Naive thymus-derived CD4-positive, alpha-beta T cell (primary cell): ENCODE measurements at regions not wholly inside any gene's neighbourhood (a gene's known extent, or its start where the extent isn't known, plus 50 kb on each side); places are given as distances from the start of the nearest gene placed in this dataset.

Source experiments
- ATAC-seq: fragments of 150-1000 bp; cut with Tn5 transposase; 2 replicates; pipeline ENCODE4 v1.10.0; 2021; ENCODE audit warnings: mild to moderate bottlenecking, moderate library complexity
- CTCF ChIA-PET: fragments of 350-600 bp; sonication (Branson Sonifier 250); formaldehyde crosslinking; loops from one replicate; lab custom pipeline; 2021; ENCODE audit warnings: antibody characterized with exemption; lab: Charles Lee
- POLR2A ChIA-PET: fragments of 350-600 bp; sonication (Branson Sonifier 250); formaldehyde crosslinking; loops from one replicate; lab custom pipeline; 2021; ENCODE audit warnings: antibody characterized with exemption, inconsistent platforms; lab: Charles Lee
- DNase-seq, 9 donors: peaks; one replicate each; pipeline versions ENCODE4 v3.0.0 to v3.0.0-alpha.2; 2020 to 2022; ENCODE audit warnings: mixed read lengths in 1 of 9
- H3K27ac ChIP-seq: one replicate; pipeline ENCODE4 v1.7.0; 2013; ENCODE audit warnings: mild to moderate bottlenecking, low read depth, low read length, moderate library complexity
- H3K27me3 ChIP-seq, 2 donors: one replicate each; pipeline ENCODE4 v1.7.0; 2013; ENCODE audit warnings: low read length in 2 of 2, mild to moderate bottlenecking in 2 of 2, moderate library complexity in 2 of 2; ENCODE audit not compliant: control insufficient read depth in 2 of 2, insufficient read depth in 2 of 2
- H3K36me3 ChIP-seq, 3 experiments: 1 replicate in 2 of 3; 2 replicates in 1 of 3; pipeline ENCODE4 v1.7.0; 2013; ENCODE audit warnings: low read length in 3 of 3, mild to moderate bottlenecking in 3 of 3, moderate library complexity in 1 of 3; ENCODE audit not compliant: insufficient read depth in 3 of 3, control insufficient read depth in 2 of 3
- H3K4me1 ChIP-seq, 2 donors: one replicate each; pipeline ENCODE4 v1.7.0; 2013; ENCODE audit warnings: low read length in 2 of 2, mild to moderate bottlenecking in 2 of 2, moderate library complexity in 1 of 2; ENCODE audit not compliant: control insufficient read depth in 2 of 2, insufficient read depth in 2 of 2
- H3K4me3 ChIP-seq: 2 replicates; pipeline ENCODE4 v1.7.0; 2013; ENCODE audit warnings: mild to moderate bottlenecking, low read length
- H3K9me3 ChIP-seq, 3 experiments: 1 replicate in 2 of 3; 2 replicates in 1 of 3; pipeline ENCODE4 v1.7.0; 2013; ENCODE audit warnings: low read length in 3 of 3; ENCODE audit not compliant: control insufficient read depth in 2 of 3
- H3K27ac Mint-ChIP-seq, 9 donors: one replicate each; pipeline ENCODE4 v1.8.0; 2020 to 2022; ENCODE audit warnings: mixed read lengths in 9 of 9, mild to moderate bottlenecking in 8 of 9, moderate library complexity in 5 of 9, inconsistent platforms in 2 of 9
- H3K27me3 Mint-ChIP-seq, 5 donors: one replicate each; pipeline ENCODE4 v1.8.0; 2021 to 2022; ENCODE audit warnings: mixed read lengths in 5 of 5, mild to moderate bottlenecking in 1 of 5
- H3K36me3 Mint-ChIP-seq, 5 donors: one replicate each; pipeline ENCODE4 v1.8.0; 2020 to 2022; ENCODE audit warnings: mixed read lengths in 5 of 5, mild to moderate bottlenecking in 3 of 5, inconsistent platforms in 1 of 5
- H3K4me1 Mint-ChIP-seq, 7 donors: one replicate each; pipeline ENCODE4 v1.8.0; 2020 to 2022; ENCODE audit warnings: mixed read lengths in 7 of 7, mild to moderate bottlenecking in 3 of 7, inconsistent platforms in 1 of 7
- H3K4me3 Mint-ChIP-seq, 10 donors: one replicate each; pipeline ENCODE4 v1.8.0; 2020 to 2022; ENCODE audit warnings: mild to moderate bottlenecking in 10 of 10, mixed read lengths in 10 of 10, moderate library complexity in 6 of 10, inconsistent platforms in 2 of 10
- H3K9me3 Mint-ChIP-seq, 11 donors: one replicate each; pipeline ENCODE4 v1.8.0; 2020 to 2022; ENCODE audit warnings: mixed read lengths in 11 of 11, mild to moderate bottlenecking in 4 of 11, inconsistent platforms in 1 of 11, moderate library complexity in 1 of 11
- intact Hi-C, 2 donors: fragments of 100-400 bp; cut with micrococcal nuclease; formaldehyde crosslinking; loops; one replicate each; pipeline ENCODE4 v1.15.1; 2023

GRCh38 chr5:174514983-174515394, 209.4 kb upstream of the MSX2 start:
- Histone ChIP-seq H3K4me1 (no peaks in the 10 kb centered on the region), H3K27ac (no peak overlapping the region), H3K36me3 (no peaks in the 10 kb centered on the region), H3K4me3 (no peak overlapping the region), H3K9me3 (no peaks in the 10 kb centered on the region), H3K27me3 (no peaks in the 10 kb centered on the region)
- DNase-seq, result no peak
- ATAC-seq, result no peak
- CTCF ChIA-PET, result no interaction called here
- Mint-ChIP-seq H3K4me1 (no peaks in the 10 kb centered on the region), H3K4me3 (no peak overlapping the region), H3K27me3 (peaks cover 0 to 24% (median 4%) of the 10 kb centered on the region in 5 donors), H3K36me3 (no peaks in the 10 kb centered on the region), H3K9me3 (peaks cover 0 to 14% (median 0%) of the 10 kb centered on the region in 11 donors), H3K27ac (no peak overlapping the region)
- POLR2A ChIA-PET, result no interaction called here
- intact Hi-C loops, result no loop called here

DNA sequence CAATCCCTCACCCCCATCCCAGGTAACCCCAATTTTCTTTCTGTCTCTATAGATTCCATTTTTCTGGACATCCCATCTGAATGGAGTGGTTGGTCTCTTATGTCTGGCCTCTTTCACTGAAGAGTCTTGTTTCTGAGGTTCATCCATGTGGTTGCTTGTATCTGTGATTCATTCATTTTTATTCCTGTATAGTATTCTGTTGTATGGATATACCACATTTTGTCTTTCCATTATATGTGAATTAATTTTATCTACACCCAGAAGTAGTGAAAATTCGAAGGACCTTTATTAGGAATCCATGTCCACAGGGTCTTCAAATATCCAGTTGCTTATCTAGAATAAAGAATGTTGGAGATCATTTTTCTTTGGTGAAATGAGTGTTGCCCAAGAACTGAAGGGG, 207.6 kb upstream of the MSX2 start:
- POLR2A ChIA-PET, result no interaction called here
- no peaks in the 10 kb centered on the region for H3K4me1 ChIP-seq
- no peaks in the 10 kb centered on the region for H3K9me3 ChIP-seq
- H3K27ac ChIP-seq, result no peak overlapping the region
- CTCF ChIA-PET, result no interaction called here
- no peak overlapping the region for H3K4me3 Mint-ChIP-seq
- no peaks in the 10 kb centered on the region for H3K36me3 ChIP-seq
- peaks cover 0 to 33% (median 1%) of the 10 kb centered on the region in 5 donors for H3K27me3 Mint-ChIP-seq
- no peak overlapping the region for H3K27ac Mint-ChIP-seq
- no peaks in the 10 kb centered on the region for H3K36me3 Mint-ChIP-seq
- H3K4me1 Mint-ChIP-seq, result no peaks in the 10 kb centered on the region
- peaks cover 0 to 16% (median 0%) of the 10 kb centered on the region in 11 donors for H3K9me3 Mint-ChIP-seq
- ATAC-seq, result no peak
- no peaks in the 10 kb centered on the region for H3K27me3 ChIP-seq
- H3K4me3 ChIP-seq, result no peak overlapping the region
- DNase-seq, result no peak
- intact Hi-C loops, result no loop called here

DNA sequence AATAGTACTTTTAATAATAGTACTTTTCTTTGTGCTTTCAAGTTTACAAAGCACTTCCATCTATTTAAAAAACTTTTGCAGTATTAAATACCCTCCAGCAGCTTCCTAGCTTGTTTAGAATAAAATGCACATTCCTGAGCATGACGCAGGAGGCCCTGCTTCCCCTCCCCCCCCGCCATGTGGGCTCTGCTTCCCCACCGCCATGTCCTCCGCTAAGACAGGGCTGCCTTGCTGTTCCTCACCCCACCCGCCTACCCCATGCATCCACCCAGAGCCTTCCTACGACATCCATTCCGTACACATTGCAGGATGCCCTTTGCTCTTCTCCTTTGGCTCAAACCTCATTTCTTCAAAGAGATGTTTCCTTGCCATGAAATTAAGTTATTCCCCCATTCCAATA, 205.9 kb upstream of the MSX2 start:
- Mint-ChIP-seq H3K27ac (no peak overlapping the region), H3K4me1 (peaks cover 0 to 1% (median 0%) of the 10 kb centered on the region in 7 donors), H3K9me3 (peaks cover 0 to 22% (median 0%) of the 10 kb centered on the region in 11 donors), H3K4me3 (no peak overlapping the region), H3K27me3 (peaks cover 0 to 38% (median 4%) of the 10 kb centered on the region in 5 donors), H3K36me3 (no peaks in the 10 kb centered on the region)
- ChIA-PET CTCF (no interaction called here), POLR2A (no interaction called here)
- intact Hi-C loops, result no loop called here
- no peaks in the 10 kb centered on the region for H3K9me3 ChIP-seq
- H3K4me3 ChIP-seq, result no peak overlapping the region
- no peaks in the 10 kb centered on the region for H3K27me3 ChIP-seq
- ATAC-seq (no peak), DNase-seq (no peak)
- H3K36me3 ChIP-seq, result no peaks in the 10 kb centered on the region
- no peaks in the 10 kb centered on the region for H3K4me1 ChIP-seq
- H3K27ac ChIP-seq, result no peak overlapping the region

DNA sequence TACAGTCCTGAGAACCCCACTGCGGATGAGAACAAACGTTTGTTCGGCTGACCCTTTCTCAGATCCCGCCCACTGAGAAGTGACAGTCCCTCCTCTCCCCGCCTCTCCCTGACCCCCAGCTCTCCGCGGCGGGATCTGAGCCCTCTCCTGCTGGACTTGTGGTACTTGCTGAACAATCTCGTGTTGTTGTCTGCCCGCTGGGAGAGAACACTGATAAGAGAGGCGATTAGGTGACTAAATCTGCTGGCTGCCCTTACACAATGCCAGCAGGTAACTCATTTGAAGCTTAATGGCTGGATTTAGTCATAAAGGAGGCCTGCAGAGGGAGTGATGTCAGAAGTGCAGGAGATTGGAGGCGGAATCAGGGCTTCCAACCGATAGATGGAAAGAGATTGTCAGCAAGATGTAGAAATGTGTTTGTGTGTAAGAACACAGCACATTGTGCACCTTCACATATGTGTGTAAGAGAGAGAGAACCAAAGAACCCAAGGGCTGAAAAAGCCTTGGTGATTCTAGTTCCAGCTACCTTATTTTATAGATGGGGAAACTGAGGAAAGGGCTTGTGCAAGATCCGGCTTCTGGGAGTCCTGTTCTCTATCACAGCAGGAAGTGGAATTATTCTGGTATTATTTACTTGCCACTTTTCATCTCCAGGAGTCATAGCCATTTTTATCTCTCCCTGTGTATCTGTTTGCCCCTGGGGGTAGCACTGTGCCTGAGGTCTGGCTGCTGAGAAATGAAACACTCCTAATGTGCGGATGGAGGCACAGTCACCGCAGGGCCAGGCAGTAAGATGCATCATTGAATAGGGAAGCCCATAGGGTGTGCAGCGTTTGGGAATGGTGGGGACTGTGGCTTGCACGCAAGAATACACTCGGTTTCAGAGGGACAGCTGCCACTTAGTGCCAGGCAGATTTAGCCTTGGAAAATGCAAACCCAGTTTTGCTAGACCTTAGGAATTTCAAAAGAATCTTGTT, 203.7 kb upstream of the MSX2 start:
- no peaks in the 10 kb centered on the region for H3K36me3 Mint-ChIP-seq
- CTCF ChIA-PET, result no interaction called here
- no peaks in the 10 kb centered on the region for H3K4me1 ChIP-seq
- H3K27me3 ChIP-seq, result peaks cover 0 to 4% of the 10 kb centered on the region in 2 donors
- no peak overlapping the region for H3K27ac ChIP-seq
- no peak overlapping the region for H3K4me3 ChIP-seq
- POLR2A ChIA-PET, result no interaction called here
- peaks cover 0 to 1% (median 0%) of the 10 kb centered on the region in 7 donors for H3K4me1 Mint-ChIP-seq
- DNase-seq (no peak), ATAC-seq (no peak)
- H3K36me3 ChIP-seq, result no peaks in the 10 kb centered on the region
- peaks cover 0 to 47% (median 8%) of the 10 kb centered on the region in 5 donors for H3K27me3 Mint-ChIP-seq
- intact Hi-C loops, result no loop called here
- no peak overlapping the region for H3K27ac Mint-ChIP-seq
- no peak overlapping the region for H3K4me3 Mint-ChIP-seq
- no peaks in the 10 kb centered on the region for H3K9me3 ChIP-seq
- peaks cover 0 to 17% (median 0%) of the 10 kb centered on the region in 11 donors for H3K9me3 Mint-ChIP-seq

- POLR2A ChIA-PET, result no interaction called here
- H3K4me3 ChIP-seq, result no peak overlapping the region
- H3K9me3 ChIP-seq, result no peaks in the 10 kb centered on the region
- Mint-ChIP-seq H3K27ac (no peak overlapping the region), H3K4me1 (peaks cover 0 to 1% (median 0%) of the 10 kb centered on the region in 7 donors), H3K27me3 (peaks cover 0 to 47% (median 8%) of the 10 kb centered on the region in 5 donors), H3K9me3 (peaks cover 0 to 17% (median 0%) of the 10 kb centered on the region in 11 donors), H3K36me3 (no peaks in the 10 kb centered on the region), H3K4me3 (no peak overlapping the region)
- no peaks in the 10 kb centered on the region for H3K36me3 ChIP-seq
- no peak for ATAC-seq
- no peak overlapping the region for H3K27ac ChIP-seq
- no peaks in the 10 kb centered on the region for H3K4me1 ChIP-seq
- DNase-seq, result no peak
- CTCF ChIA-PET, result no interaction called here
- intact Hi-C loops, result no loop called here
- H3K27me3 ChIP-seq, result peaks cover 0 to 4% of the 10 kb centered on the region in 2 donors
These were observed 202.9 kb upstream of the MSX2 start for GRCh38 chr5:174521449-174521848.

DNA sequence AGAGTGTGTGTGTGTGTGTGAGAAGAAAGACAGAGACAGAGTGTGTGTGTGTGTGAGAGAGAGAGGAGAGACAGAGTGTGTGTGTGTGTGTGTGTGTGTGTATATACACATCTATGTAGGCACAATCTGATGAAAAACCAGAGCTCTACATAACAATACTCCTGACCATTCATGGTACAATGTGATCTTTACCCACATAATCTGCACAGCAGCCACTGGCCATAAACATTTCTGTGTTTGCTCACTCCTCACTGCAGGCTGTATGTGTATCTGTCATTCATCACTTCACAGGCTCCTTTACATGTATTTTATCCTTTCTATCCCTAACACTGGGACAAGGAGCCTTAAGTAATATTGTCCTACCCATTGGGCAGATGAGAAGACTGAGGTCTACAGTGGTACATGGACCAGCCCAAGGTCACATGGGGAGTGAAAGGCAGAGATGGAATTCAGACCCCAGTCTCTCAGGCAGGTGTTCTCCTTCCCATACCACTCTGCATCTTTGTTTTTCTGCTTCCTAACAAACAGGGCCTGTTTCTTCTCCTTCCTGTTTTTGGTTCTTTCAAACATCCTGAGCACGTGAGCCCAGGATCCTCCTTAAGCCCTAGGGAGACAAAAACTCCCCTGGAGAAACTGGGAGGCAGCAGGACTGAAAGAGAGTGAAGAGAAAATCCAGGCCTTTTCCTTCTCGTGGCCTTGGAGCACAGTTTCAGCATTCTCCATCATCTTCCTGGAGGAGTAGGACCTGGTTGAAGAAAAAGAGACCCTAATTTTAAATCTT, 201.7 kb upstream of the MSX2 start:
- no peak overlapping the region for H3K27ac Mint-ChIP-seq
- no peaks in the 10 kb centered on the region for H3K36me3 Mint-ChIP-seq
- H3K27me3 Mint-ChIP-seq, result peaks cover 0 to 58% (median 8%) of the 10 kb centered on the region in 5 donors
- Histone ChIP-seq H3K4me1 (no peaks in the 10 kb centered on the region), H3K27me3 (peaks cover 0 to 4% of the 10 kb centered on the region in 2 donors), H3K9me3 (no peaks in the 10 kb centered on the region), H3K4me3 (no peak overlapping the region), H3K36me3 (no peaks in the 10 kb centered on the region), H3K27ac (no peak overlapping the region)
- no peak for DNase-seq
- H3K4me3 Mint-ChIP-seq, result no peak overlapping the region
- ChIA-PET POLR2A (no interaction called here), CTCF (no interaction called here)
- H3K4me1 Mint-ChIP-seq, result peaks cover 0 to 1% (median 0%) of the 10 kb centered on the region in 7 donors
- H3K9me3 Mint-ChIP-seq, result peaks cover 0 to 13% (median 0%) of the 10 kb centered on the region in 11 donors
- ATAC-seq, result no peak
- intact Hi-C loops, result no loop called here
